Panc1 (cell line): ENCODE measurements at regions not wholly inside any gene's neighbourhood (a gene's known extent, or its start where the extent isn't known, plus 50 kb on each side); places are given as distances from the start of the nearest gene placed in this dataset.

Experiments used
- POLR2AphosphoS5 ChIP-seq: IDR thresholded peaks from 2 replicates; pipeline ENCODE4 v1.6.1; 2012; ENCODE audit warnings: mild to moderate bottlenecking, low read depth, low read length, moderate library complexity
- REST ChIP-seq, 2 experiments: IDR thresholded peaks; 2 replicates each; pipeline ENCODE4 v1.6.1; 2011 to 2012; ENCODE audit warnings: low read depth in 2 of 2, control low read depth in 1 of 2, low read length in 1 of 2, mild to moderate bottlenecking in 1 of 2, moderate library complexity in 1 of 2; ENCODE audit not compliant: insufficient read depth in 1 of 2
- TF ChIP-seq, protein P1 (sequence below): fragments of 450-650 bp; IDR thresholded peaks from 2 replicates; pipeline ENCODE4 v1.5.1; 2017; ENCODE audit warnings: mild to moderate bottlenecking

DNA sequence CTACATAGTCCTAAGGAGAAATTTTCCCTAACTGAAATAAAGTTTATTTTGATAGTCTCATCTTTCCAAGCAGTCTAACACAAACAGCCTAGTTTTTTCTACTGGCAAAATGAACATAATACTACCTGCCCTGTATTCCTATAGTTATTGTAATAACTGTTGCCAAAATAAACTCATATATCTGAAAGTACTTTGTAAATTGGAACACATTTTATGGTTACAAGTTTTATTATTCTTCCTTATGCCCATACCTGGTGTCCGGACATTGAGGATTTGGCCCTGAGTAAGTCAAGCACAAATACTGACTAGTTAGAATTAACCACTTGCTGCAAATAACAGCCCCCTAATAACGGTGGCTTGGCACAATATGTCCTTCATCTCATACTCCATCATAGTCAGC lies 120.4 kb upstream of the TOM1L1 start:
- TF ChIP-seq, protein P1, sequence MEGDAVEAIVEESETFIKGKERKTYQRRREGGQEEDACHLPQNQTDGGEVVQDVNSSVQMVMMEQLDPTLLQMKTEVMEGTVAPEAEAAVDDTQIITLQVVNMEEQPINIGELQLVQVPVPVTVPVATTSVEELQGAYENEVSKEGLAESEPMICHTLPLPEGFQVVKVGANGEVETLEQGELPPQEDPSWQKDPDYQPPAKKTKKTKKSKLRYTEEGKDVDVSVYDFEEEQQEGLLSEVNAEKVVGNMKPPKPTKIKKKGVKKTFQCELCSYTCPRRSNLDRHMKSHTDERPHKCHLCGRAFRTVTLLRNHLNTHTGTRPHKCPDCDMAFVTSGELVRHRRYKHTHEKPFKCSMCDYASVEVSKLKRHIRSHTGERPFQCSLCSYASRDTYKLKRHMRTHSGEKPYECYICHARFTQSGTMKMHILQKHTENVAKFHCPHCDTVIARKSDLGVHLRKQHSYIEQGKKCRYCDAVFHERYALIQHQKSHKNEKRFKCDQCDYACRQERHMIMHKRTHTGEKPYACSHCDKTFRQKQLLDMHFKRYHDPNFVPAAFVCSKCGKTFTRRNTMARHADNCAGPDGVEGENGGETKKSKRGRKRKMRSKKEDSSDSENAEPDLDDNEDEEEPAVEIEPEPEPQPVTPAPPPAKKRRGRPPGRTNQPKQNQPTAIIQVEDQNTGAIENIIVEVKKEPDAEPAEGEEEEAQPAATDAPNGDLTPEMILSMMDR: no peak
- TF ChIP-seq REST (IDR thresholded peaks at IDR 0.05; ENCODE audit: insufficient read depth in 1 of 2, low read depth in 2 of 2, low read length in 1 of 2) (no peak), POLR2AphosphoS5 (no peak)
